ENCODE measurements at regions not wholly inside any gene's neighbourhood (a gene's known extent, or its start where the extent isn't known, plus 50 kb on each side); places are given as distances from the start of the nearest gene placed in this dataset.

GRCh38 chr6:85126485-85127167 is 323.3 kb upstream of the NT5E start:
- DNase-seq, result peak; percentile 22

DNA sequence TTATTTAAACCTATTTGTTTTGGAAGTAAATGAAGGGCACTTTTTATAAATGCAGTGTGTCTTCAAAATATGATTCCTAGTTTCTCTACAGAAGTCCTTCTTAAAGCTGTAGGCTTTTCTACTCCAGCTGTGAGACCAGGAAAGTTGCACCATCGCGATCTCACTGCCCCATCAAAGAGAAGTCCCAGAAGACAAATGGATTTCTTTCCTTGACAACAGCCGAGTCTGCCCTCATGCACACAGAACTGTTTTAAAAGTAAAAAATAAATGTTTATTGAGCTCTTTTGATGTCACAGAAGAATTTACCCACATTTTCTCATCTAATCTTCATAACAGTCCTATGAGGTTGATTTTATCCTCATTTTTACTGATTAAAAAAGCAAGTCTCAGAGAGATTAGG is 324.4 kb upstream of the NT5E start:
- DNase-seq, result no peak

DNA sequence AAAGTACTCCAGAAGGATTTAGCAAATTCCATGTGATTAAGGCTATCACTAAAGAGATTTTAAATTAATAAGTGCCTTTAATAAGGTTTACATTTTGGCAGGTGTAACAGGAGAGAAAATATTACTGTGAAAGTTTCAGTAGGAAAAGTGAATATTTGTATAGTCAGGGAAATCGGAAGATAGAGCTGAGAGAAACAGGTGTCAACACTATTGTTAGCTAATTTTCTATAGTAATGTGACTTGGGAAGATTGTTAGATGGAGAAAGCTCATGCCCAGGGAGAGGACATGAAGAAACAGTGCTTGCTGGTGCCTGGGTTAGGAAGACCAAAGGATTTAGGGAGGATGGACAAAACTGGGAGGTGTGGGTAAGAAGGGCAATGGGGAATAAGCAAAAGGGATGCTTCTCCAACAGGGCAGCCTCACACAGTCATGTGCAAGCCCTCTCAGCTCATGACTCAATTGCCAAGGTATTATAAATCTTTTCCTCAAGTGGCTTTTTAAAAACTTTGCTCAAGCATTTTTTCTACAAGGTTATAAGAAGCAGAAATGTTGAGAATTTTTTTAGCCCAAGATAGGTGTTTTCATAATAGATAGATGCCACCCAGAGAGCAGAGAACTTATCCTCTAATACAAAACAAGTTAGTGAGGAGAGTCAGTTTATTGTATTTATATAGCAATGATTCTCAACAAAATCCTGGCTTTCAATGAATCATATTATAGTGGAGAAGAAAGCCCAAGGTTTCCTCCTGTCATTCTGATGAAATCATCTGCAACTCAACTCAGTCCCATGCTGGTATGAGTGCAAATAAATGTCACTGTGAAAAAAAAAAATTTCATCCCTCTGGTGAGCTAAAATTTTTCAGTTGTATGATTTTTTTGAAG is 325.2 kb upstream of the NT5E start:
- no peak for DNase-seq

DNA sequence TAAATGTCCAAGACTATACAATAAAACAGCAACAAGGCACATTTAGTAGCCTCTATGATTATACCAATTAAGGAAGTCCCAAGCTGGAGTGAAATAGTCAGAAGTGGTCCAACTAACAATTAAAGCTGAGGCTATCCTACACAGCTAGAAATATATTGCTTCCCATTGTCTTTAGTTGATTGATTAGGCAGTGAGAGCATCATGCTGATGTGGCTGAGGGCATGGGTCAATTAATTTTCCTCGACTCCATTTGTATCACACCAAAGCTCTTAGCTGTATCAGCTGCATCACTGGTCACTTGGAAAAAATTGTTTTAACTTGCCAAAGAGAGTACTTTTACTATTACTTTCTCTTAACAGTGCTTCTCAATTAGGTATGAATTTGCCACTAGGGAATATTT is 328.7 kb upstream of the NT5E start:
- no peak for DNase-seq

DNA sequence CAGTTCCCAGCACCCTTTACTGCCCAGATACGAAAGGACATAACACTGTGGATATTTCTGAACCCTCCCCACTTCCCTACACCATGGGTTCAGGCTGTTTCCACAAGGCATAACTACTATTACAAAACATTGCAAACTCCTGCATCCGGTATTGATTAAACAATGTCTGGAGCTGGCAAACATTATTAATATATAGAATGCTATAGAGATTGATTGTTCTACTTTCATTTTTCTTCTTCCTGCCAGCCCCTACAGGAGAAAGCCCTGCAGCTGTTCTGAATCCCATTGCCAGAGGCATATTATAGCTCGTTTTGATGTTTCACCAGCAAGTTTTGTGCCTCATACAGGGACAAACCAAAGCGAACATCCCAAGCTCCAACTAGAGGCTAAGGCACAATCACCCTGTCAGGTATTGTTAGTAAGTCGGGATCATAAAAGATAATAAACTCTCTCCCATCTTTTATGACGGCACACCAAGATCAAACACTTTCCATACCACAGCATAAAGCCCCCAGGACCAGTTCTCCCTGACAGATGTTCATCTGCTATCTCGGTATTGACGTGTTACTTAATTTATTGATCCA is 331.1 kb upstream of the NT5E start:
- no peak for DNase-seq

GRCh38 chr6:85118233-85118632 is 331.6 kb upstream of the NT5E start:
- no peak for DNase-seq

- no peak for DNase-seq
These were observed 333.4 kb upstream of the NT5E start for GRCh38 chr6:85116475-85116874.

- DNase-seq, result no peak
These were observed 334.0 kb upstream of the NT5E start for GRCh38 chr6:85115876-85116275.

DNA sequence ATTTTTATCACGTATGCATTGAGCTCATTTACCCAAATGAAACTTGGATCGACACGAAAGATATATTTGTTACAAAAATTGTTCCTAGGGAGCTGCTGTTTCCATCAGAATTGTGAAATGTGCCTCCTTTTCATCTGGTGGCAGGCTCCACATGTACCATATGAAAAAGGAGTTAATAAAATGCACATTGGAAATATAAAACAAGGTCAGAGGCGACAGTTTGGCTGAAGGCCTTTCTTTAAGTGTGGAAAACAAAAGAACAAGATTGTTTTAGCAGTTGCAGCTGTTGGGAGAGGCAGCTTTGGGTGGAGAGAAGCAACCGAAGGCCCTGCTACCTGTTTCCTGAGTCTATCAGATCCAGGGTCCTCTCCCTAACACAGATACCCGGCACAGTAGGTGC is 334.5 kb upstream of the NT5E start:
- DNase-seq, result no peak

DNA sequence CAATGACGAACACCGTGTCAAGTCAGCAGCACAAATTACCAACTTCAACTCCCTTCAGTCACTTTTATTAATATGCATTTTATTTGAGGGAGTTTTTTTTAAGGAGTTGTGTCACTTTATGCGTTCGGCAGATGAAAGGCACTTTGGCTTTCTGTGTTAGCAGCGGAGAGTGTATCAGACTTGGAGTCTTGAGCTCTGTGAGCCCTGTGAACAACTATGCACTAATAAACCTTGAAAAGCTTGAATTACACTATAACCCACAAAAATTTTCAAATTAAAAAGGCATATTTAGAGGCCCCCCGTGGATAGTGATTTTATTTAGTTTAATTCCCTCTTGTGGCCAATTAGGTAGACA is 335.3 kb upstream of the NT5E start:
- no peak for DNase-seq

GRCh38 chr6:85113934-85114580 is 335.8 kb upstream of the NT5E start:
- no peak for DNase-seq

GRCh38 chr6:85112540-85112939 is 337.3 kb upstream of the NT5E start:
- no peak for DNase-seq

DNA sequence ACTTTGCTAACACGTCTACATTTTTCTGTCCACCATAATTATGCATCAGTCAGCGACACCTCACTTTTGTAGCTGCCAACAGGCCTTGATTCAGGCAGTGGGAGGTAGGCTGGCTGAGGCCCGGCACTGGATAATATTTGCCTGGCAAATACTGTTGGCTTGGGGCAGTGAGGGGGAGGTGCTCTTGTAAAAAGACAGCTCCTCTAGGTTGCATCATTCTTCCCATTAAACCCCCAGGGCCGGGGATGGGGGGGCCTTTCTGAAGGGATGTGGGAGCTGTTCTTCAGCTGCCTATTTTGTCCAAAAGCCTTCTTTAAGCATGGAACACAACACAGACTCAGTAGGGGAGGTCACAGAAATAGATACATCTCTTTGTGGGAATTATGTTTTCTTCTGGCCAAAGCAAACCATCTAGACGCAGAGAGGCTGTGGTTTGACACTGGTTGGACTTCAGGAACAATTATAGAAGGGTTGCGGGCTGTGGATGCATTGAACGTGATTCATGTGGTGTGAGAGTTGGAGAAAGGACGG is 338.3 kb upstream of the NT5E start:
- no peak for DNase-seq

- no peak for DNase-seq
These were observed 338.9 kb upstream of the NT5E start for GRCh38 chr6:85110943-85111342.

GRCh38 chr6:85107701-85108100 is 342.2 kb upstream of the NT5E start:
- DNase-seq, result no peak

GRCh38 chr6:85096976-85097375 is 332.6 kb upstream of the TBX18 start:
- no peak for DNase-seq

GRCh38 chr6:85092226-85092625 is 327.8 kb upstream of the TBX18 start:
- no peak for DNase-seq

DNA sequence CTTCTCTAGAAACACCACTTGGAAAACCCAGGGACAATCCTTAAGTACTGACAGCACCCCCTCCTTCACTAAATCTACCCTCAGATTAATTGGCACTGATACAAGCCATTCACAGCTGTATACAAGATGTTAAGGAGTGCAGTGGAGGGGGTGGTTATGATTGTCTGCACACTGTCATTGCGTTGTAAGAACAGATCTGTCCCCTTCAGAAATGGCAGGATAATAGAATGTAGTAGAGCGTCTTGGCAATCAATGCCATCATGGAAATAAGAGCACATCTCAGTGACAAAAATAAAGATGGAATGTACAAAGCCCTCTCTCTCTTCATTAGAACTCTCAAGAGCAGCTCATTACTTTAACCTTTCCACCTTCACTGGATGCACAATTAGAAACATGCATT is 324.9 kb upstream of the TBX18 start:
- DNase-seq, result no peak

DNA sequence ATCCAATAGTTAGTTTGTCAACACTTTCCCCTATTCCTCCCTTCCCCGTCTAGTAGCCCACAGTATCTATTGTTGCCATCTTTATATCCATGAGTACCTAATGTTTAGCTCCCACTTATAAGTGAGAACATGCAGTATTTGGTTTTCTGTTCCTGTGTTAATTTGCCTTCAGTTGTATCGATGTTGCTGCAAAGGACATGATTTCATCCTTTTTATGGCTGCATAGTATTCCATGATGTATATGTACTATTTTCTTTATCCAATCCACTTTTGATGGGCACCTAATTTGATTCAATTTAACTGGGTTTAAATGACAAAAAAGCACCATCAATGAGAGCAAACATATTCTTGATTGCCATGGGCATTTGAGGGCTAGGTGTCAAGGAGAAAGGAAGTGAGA is 321.5 kb upstream of the TBX18 start:
- no peak for DNase-seq

- DNase-seq, result no peak
These were observed 316.7 kb upstream of the TBX18 start for GRCh38 chr6:85081102-85081501.

- DNase-seq, result no peak
These were observed 315.4 kb upstream of the TBX18 start for GRCh38 chr6:85079761-85080160.

DNA sequence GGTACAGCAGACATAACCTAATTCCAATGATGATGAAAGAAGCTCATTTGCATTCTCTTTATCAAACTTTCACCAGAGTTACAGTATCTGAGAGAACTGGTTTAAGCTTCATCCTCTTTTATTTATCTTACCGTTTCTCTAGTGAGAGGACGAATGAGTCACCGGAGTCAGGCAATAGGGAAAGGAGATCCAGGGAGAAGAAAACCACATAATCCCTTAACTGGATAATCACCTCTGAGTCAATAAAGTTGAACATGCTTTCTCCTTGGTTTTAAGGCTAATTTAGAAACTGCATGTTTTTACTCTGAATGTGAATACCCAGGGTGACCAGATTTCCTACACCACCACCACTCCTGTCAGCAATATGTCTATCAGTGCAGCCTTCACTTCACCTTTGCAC is 313.7 kb upstream of the TBX18 start:
- DNase-seq, result no peak

DNA sequence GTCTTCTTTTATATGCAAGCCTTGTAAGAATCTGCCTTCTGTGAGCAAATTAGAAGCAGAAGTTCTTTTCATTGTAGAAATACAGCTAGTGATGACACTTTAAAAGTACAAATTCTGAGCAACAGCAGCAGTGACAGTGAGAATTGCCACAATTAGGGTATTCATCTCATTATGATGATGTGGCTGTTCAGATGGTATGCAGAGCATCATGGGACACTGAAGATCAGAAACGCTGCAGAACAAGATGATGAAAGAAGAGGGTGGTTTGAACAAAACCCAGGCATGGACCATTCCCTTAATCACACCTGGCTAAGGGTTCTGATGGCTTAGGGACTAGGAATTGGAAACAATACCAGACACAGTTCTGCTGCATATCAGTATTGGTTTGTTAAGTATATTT is 312.7 kb upstream of the TBX18 start:
- DNase-seq, result no peak
